Mucosa of stomach (tissue), 1 donor: ENCODE measurements at regions not wholly inside any gene's neighbourhood (a gene's known extent, or its start where the extent isn't known, plus 50 kb on each side); places are given as distances from the start of the nearest gene placed in this dataset.
"Not testable (repeated sequence)": the region's sequence is repeated elsewhere in the genome, so short reads cannot be mapped to it uniquely, and the experiment has no call there.

ENCODE experiments used
- H3K27me3 ChIP-seq: one replicate; pipeline ENCODE4 v1.7.0; 2013; ENCODE audit warnings: mild to moderate bottlenecking, low read length; ENCODE audit not compliant: control insufficient read depth, insufficient read depth
- H3K36me3 ChIP-seq: one replicate; pipeline ENCODE4 v1.7.0; 2013; ENCODE audit warnings: low read length; ENCODE audit not compliant: control insufficient read depth, insufficient read depth
- H3K4me1 ChIP-seq: one replicate; pipeline ENCODE4 v1.7.0; 2013; ENCODE audit warnings: mild to moderate bottlenecking, low read length; ENCODE audit not compliant: control insufficient read depth, insufficient read depth
- H3K4me3 ChIP-seq: one replicate; pipeline ENCODE4 v1.7.0; 2013; ENCODE audit warnings: low read length
- H3K9ac ChIP-seq: one replicate; pipeline ENCODE4 v1.7.0; 2013; ENCODE audit warnings: mild to moderate bottlenecking, low read length, moderate library complexity
- H3K9me3 ChIP-seq: one replicate; pipeline ENCODE4 v1.7.0; 2013; ENCODE audit warnings: mild to moderate bottlenecking, low read length, moderate library complexity; ENCODE audit not compliant: control insufficient read depth
- donor health status: Pancreatic carcinoma.

DNA sequence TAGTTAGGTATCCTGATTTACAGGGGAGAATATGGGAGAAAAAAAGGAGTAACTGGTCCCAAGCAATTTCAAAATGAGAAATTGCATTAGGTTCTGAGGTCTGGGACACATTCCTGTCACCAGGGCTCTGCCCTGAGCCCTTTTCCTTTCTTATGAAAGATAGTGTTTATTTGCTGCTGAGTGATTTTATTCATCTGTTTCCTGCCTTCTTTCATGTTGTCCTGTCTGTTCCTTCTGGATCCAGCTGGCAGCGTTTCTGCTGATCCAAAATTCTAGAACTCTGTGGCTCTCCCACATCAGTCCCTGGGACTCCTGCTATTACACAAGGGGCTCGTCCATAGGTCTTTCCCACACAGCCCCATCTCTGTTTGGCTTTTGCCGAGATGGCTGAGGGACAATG lies 519.1 kb upstream of the SALL3 start:
- H3K9ac ChIP-seq, result no peak overlapping the region
- no peak overlapping the region for H3K4me3 ChIP-seq
- H3K36me3 ChIP-seq, result no peaks in the 10 kb centered on the region
- H3K9me3 ChIP-seq, result no peaks in the 10 kb centered on the region
- H3K27me3 ChIP-seq, result no peaks in the 10 kb centered on the region
- no peaks in the 10 kb centered on the region for H3K4me1 ChIP-seq

DNA sequence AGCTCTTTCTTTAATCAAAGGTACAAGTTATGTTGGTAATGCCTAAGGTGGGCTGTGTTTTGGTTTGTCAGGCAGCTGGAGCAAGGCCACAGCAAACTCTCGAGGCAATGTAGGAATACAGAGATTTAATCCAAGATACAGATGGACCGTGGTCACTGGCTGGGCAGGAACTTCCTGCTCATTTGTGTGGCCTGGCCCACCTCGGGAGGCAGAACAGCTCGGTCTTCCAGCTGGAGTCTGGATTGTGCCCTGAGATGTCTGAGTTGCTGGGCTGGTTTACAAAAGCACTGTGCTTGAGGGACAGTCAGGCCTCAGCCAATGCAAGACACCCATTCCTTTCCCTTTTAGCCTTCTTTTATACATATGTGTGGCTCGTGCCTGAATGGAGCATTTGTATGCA lies 506.1 kb upstream of the SALL3 start:
- Histone ChIP-seq H3K4me1 (no peaks in the 10 kb centered on the region), H3K4me3 (no peak overlapping the region), H3K9ac (no peak overlapping the region), H3K27me3 (no peaks in the 10 kb centered on the region), H3K36me3 (no peaks in the 10 kb centered on the region), H3K9me3 (no peaks in the 10 kb centered on the region)

DNA sequence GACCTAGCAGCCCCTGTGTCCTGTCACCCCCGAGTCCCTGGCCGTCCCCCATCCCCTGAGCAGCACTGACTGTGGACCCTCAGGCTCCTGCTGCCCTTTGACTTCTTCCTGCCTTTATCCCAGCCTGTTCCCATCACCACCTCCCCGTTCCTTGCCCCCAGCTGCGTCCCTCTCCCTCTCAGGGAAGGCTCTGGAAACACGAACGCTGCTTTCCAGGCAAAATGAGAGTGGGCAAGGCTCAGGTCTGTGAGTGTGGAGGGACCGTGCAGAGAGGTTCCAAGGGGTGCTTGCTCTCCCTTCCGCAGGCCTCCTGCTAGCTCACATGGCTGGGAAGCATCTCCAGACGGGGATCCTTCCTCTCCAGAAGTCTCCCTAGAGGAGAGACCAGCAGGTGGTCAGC lies 501.8 kb upstream of the SALL3 start:
- H3K27me3 ChIP-seq, result no peaks in the 10 kb centered on the region
- no peak overlapping the region for H3K9ac ChIP-seq
- H3K4me3 ChIP-seq, result no peak overlapping the region
- no peaks in the 10 kb centered on the region for H3K36me3 ChIP-seq
- no peaks in the 10 kb centered on the region for H3K4me1 ChIP-seq
- H3K9me3 ChIP-seq, result no peaks in the 10 kb centered on the region

GRCh38 chr18:78479443-78479842 lies 500.2 kb upstream of the SALL3 start:
- no peaks in the 10 kb centered on the region for H3K4me1 ChIP-seq
- H3K36me3 ChIP-seq, result no peaks in the 10 kb centered on the region
- no peaks in the 10 kb centered on the region for H3K9me3 ChIP-seq
- no peak overlapping the region for H3K4me3 ChIP-seq
- H3K27me3 ChIP-seq, result no peaks in the 10 kb centered on the region
- H3K9ac ChIP-seq, result no peak overlapping the region

DNA sequence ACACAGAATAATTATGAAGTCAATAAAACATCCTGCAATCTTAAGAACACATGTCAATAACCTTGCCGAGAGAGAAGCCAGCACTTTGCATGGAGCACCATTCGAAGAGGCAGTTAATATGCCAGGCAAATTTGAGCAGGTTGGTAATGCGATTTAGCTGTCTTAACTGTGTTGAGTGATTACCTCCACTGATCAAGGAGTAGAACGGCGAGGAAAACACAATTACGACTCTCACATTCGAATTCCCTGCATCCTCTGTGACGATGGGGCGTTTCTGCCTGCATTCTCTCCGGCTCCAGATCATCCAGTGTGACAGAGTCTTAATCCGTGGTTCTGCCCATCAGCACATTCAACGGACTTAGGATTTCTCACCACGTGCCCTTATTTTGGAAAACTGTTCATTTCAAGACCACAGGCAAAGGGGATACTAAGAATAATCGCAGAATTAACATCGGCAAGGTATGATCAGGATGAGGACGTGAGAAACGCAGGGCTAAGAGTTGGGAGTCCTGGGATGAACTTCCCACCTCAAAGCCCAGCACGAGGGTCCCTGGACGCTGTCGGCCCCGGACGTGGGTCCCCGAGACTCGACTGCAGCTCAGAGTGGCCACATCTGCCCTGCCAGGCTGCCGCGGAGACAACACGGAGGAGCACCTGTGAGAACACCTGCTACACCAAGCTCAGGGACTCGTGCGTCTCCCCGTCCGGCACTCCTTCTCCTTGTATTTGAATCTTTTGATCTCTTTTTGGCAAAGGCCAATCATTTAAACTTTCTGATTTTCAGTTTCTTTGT lies 499.2 kb upstream of the SALL3 start:
- H3K4me1 ChIP-seq, result no peaks in the 10 kb centered on the region
- H3K9me3 ChIP-seq, result no peaks in the 10 kb centered on the region
- no peaks in the 10 kb centered on the region for H3K27me3 ChIP-seq
- H3K9ac ChIP-seq, result no peak overlapping the region
- H3K4me3 ChIP-seq, result no peak overlapping the region
- H3K36me3 ChIP-seq, result no peaks in the 10 kb centered on the region

GRCh38 chr18:78482378-78482777 lies 497.2 kb upstream of the SALL3 start:
- Histone ChIP-seq H3K9ac (no peak overlapping the region), H3K4me3 (no peak overlapping the region), H3K9me3 (no peaks in the 10 kb centered on the region), H3K36me3 (no peaks in the 10 kb centered on the region), H3K27me3 (no peaks in the 10 kb centered on the region), H3K4me1 (no peaks in the 10 kb centered on the region)

DNA sequence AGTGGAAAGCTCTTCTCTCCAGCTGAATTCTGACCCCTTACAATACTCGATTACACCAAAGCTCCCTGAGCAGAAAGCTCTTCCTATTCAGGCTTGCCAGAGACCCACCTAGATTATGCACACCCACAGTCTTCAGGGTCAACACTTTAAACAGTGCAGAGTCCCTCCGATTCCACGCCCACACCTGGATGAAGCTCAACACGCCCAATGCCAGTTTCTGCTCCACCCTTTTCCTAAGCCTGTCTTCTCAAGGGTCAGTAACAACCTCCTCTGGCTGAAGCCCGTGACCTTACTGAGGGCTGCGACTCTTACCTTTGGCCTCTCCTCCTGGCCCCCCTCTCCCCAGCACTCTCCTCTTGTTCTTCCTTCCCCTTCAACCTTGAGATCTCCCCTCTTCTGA lies 492.0 kb upstream of the SALL3 start:
- no peak overlapping the region for H3K9ac ChIP-seq
- no peak overlapping the region for H3K4me3 ChIP-seq
- H3K9me3 ChIP-seq, result no peaks in the 10 kb centered on the region
- no peaks in the 10 kb centered on the region for H3K27me3 ChIP-seq
- H3K4me1 ChIP-seq, result no peaks in the 10 kb centered on the region
- H3K36me3 ChIP-seq, result no peaks in the 10 kb centered on the region

DNA sequence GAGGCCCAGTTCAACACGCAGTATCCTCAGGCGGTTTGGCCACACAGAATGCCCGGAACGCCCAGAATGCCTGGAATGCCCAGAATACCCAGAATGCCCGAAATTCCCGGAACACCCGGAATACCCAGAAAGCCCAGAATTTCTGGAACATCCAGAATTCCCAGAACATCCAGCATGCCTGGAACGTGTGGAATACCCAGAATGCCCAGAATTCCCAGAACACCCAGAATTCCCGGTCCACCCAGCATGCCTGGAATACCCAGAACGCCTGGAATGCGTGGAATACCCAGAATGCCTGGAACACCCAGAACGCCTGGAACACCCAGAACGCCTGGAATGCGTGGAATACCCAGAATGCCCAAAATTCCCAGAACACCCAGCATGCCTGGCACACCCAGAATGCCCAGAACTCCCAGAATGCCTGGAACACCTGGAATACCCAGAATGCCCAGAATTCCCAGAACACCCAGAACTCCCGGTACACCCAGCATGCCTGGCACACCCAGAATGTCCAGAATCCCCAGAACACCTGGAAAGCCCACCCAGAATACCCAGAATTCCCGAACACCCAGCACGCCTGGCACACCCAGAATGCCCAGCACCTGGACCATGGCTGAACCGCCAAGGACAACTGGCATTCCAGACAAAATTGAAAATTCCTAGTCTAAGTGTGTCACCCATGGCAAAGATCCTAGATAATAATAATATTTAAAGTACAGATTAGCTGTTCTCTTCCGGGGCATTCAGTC lies 487.4 kb upstream of the SALL3 start:
- H3K9ac ChIP-seq, result no peak overlapping the region
- H3K4me3 ChIP-seq, result no peak overlapping the region
- H3K36me3 ChIP-seq, result no peaks in the 10 kb centered on the region
- H3K9me3 ChIP-seq, result no peaks in the 10 kb centered on the region
- H3K4me1 ChIP-seq, result no peaks in the 10 kb centered on the region
- H3K27me3 ChIP-seq, result no peaks in the 10 kb centered on the region

DNA sequence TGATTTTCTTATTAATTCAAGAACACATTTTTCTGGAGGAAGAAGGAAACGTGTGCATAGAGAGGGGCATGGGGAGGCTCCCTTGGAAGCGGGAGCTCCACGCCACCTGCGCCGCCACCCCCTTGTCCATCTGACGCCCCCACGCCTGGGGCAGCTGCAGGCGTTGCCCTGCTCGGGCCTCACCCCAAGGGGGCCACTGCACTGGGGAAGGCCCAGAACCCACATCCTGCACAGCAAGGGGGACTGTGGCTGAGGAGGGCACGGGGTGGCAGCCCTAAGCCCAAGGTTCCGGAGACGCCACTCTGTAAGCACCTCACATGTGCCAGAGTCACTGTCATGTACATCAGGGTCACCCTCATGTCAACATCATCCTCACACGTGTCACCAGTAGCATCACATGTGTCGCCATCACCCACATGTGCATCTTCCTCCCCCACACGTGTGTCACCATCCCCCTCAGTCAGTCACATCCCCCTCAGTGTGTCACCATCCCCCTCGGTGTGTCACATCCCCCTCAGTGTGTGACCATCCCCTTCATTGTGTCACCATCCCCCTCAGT lies 486.7 kb upstream of the SALL3 start:
- Histone ChIP-seq H3K9me3 (no peaks in the 10 kb centered on the region), H3K4me1 (no peaks in the 10 kb centered on the region), H3K9ac (no peak overlapping the region), H3K4me3 (no peak overlapping the region), H3K36me3 (no peaks in the 10 kb centered on the region), H3K27me3 (no peaks in the 10 kb centered on the region)

DNA sequence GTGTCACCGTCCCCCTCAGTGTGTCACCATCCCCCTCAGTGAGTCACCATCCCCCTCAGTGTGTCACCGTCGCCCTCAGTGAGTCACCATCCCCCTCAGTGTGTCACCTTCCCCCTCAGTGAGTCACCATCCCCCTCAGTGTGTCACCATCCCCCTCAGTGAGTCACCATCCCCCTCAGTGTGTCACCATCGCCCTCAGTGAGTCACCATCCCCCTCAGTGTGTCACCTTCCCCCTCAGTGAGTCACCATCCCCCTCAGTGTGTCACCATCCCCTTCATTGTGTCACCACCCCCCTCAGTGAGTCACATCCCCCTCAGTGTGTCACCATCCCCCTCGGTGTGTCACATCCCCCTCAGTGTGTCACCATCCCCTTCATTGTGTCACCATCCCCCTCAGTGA lies 486.1 kb upstream of the SALL3 start:
- H3K36me3 ChIP-seq, H3K9ac ChIP-seq, H3K4me3 ChIP-seq, H3K27me3 ChIP-seq, H3K4me1 ChIP-seq, H3K9me3 ChIP-seq: not testable (repeated sequence)

DNA sequence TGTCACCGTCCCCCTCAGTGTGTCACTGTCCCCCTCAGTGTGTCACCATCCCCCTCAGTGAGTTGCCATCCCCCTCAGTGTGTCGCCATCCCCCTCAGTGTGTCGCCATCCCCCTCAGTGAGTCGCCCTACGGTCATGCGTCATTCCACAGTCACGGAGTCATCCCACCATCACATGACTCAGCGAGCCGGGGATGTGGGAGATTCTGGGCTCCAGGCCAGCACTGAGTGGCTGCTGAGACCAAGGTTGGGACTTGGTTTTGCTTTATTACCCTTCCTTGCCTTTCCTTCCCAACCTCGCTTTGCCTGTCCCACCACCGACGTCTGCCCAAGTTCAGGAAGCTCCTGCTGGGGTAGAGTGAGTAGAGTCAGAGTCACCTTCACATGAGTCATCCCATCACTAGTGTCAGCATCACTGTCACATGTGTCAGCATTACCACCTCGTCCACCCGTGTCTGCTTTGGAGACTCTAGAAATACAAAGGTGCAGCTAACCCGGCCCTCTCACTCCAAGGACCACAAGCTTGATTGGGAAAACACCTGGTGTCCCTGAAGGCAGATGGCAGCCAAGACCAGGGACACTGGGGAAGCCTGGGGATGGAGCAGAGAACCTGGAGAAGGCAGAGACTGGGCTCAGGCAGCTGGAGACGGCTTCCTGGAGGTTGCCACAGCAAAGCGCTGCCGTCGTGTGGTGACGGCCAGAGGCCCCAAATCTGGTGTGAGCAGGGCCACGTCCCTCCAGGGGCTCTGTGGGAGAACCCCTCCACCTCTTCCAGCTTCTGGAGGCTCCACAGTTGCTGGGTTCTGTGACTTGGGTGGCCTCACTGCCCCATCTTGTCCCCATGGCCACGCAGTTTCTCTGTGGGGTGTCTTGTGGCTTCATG lies 485.2 kb upstream of the SALL3 start:
- H3K9me3 ChIP-seq, result no peaks in the 10 kb centered on the region
- no peaks in the 10 kb centered on the region for H3K27me3 ChIP-seq
- H3K9ac ChIP-seq, result no peak overlapping the region
- H3K4me3 ChIP-seq, result no peak overlapping the region
- H3K4me1 ChIP-seq, result no peaks in the 10 kb centered on the region
- H3K36me3 ChIP-seq, result no peaks in the 10 kb centered on the region

- no peak overlapping the region for H3K9ac ChIP-seq
- H3K9me3 ChIP-seq, result no peaks in the 10 kb centered on the region
- no peak overlapping the region for H3K4me3 ChIP-seq
- no peaks in the 10 kb centered on the region for H3K4me1 ChIP-seq
- no peaks in the 10 kb centered on the region for H3K27me3 ChIP-seq
- no peaks in the 10 kb centered on the region for H3K36me3 ChIP-seq
Measured at GRCh38 chr18:78495550-78495949, 484.1 kb upstream of the SALL3 start.
